Thoracic aorta (tissue), 2 donors: ENCODE measurements at regions not wholly inside any gene's neighbourhood (a gene's known extent, or its start where the extent isn't known, plus 50 kb on each side); places are given as distances from the start of the nearest gene placed in this dataset.

Experiments used
- ATAC-seq: fragments of 150-250 bp; one replicate; pipeline ENCODE4 v1.8.0; 2017; ENCODE audit warnings: low read depth; ENCODE audit not compliant: insufficient number of reproducible peaks, low FRiP score
- DNase-seq: peaks from one replicate; pipeline ENCODE4 v3.0.0-alpha.2; 2020; ENCODE audit warnings: low spot score
- H3K27ac ChIP-seq, 2 donors: fragments of 200-600 bp; sonication (generic); 1 replicate in 1 of 2; 2 replicates in 1 of 2; pipeline ENCODE4 v1.5.1; 2016; ENCODE audit warnings: mild to moderate bottlenecking in 2 of 2, moderate library complexity in 2 of 2
- H3K27me3 ChIP-seq: fragments of 200-600 bp; sonication (generic); replicated peaks from 2 replicates; pipeline ENCODE4 v1.6.0; 2016; ENCODE audit warnings: mild to moderate bottlenecking; ENCODE audit not compliant: insufficient read depth
- H3K36me3 ChIP-seq: fragments of 200-600 bp; sonication (generic); one replicate; pipeline ENCODE4 v1.5.1; 2016
- H3K4me1 ChIP-seq, 2 donors: fragments of 200-600 bp; sonication (generic); 1 replicate in 1 of 2; 2 replicates in 1 of 2; pipeline versions ENCODE4 v1.5.1 to v1.6.0; 2016; ENCODE audit warnings: low read depth in 2 of 2, mild to moderate bottlenecking in 1 of 2; ENCODE audit not compliant: control insufficient read depth in 1 of 2
- H3K4me3 ChIP-seq: fragments of 200-600 bp; sonication (generic); 2 replicates; pipeline ENCODE4 v1.5.1; 2016; ENCODE audit warnings: mild to moderate bottlenecking
- H3K9me3 ChIP-seq: fragments of 200-600 bp; sonication (generic); 2 replicates; pipeline ENCODE4 v1.5.1; 2016
- CTCF ChIP-seq: fragments of 200-600 bp; sonication (generic); IDR thresholded peaks from one replicate; pipeline ENCODE4 v1.5.1; 2019; ENCODE audit warnings: antibody characterized with exemption

- Histone ChIP-seq H3K27ac (no peak overlapping the region), H3K27me3 (no peaks in the 10 kb centered on the region), H3K4me1 (peaks cover 4 to 17% of the 10 kb centered on the region in 2 donors), H3K9me3 (no peaks in the 10 kb centered on the region), H3K4me3 (no peak overlapping the region), H3K36me3 (no peaks in the 10 kb centered on the region)
- no peak for ATAC-seq
- no peak for TF ChIP-seq CTCF
- DNase-seq: no peak
Observed at GRCh38 chr10:58460157-58460556, 52.5 kb upstream of the BICC1 start.

DNA sequence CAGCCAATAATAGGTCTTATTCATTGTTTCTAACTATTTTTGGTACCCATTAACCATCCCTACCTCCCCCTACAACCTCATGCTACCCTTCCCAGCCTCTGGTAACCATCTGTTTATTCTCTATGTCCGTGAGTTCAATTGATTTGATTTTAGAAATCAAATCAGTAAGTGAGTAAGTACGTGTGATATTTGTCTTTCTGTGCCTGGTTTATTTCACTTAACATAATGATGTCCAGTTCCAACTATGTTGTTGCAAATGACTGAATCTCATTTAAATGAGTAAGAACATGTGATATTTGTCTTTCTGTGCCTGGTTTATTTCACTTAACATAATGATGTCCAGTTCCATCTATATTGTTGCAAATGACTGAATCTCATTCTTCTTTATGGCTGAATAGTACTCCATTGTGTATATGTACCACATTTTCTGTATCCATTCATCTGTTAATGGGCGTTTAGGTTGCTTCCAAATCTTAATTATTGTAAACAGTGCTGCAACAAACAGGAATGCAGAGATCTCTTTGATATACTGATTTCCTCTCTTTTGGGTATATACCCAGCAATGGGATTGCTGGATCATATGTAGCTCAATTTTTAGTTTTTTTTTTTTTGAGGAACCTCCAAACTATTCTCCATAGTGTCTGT is 49.7 kb upstream of the BICC1 start:
- Histone ChIP-seq H3K4me1 (peaks cover 4 to 15% of the 10 kb centered on the region in 2 donors), H3K27me3 (no peaks in the 10 kb centered on the region), H3K36me3 (no peaks in the 10 kb centered on the region), H3K9me3 (no peaks in the 10 kb centered on the region), H3K4me3 (no peak overlapping the region), H3K27ac (no peak overlapping the region)
- DNase-seq (no peak), ATAC-seq (no peak)
- no peak for TF ChIP-seq CTCF
